Inflammatory macrophage (primary cell): ENCODE measurements at regions not wholly inside any gene's neighbourhood (a gene's known extent, or its start where the extent isn't known, plus 50 kb on each side); places are given as distances from the start of the nearest gene placed in this dataset.

Source experiments
- DNase-seq, 2 donors: peaks; one replicate each; pipeline ENCODE4 v3.0.0-alpha.2; 2020 to 2022

DNA sequence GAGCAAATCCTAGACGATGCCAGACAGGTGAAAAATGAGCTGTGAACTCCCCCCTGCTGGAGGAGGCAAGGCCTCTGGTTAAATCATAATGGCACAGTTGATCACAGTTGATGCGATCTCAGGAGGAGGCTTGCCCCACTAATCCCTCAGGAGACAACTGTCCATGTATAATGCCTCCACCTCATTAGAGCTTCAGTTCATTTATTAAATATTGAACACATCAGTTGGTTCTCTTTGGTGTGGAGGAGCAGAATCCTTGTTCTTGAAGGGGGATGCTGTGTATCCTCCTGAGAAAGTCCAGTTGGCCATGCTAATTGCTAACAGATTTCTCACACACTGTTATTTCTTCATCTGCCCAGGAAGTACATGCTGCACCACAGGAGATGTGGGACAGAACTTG, 290.5 kb downstream of the IGSF11 start:
- DNase-seq, result no peak

DNA sequence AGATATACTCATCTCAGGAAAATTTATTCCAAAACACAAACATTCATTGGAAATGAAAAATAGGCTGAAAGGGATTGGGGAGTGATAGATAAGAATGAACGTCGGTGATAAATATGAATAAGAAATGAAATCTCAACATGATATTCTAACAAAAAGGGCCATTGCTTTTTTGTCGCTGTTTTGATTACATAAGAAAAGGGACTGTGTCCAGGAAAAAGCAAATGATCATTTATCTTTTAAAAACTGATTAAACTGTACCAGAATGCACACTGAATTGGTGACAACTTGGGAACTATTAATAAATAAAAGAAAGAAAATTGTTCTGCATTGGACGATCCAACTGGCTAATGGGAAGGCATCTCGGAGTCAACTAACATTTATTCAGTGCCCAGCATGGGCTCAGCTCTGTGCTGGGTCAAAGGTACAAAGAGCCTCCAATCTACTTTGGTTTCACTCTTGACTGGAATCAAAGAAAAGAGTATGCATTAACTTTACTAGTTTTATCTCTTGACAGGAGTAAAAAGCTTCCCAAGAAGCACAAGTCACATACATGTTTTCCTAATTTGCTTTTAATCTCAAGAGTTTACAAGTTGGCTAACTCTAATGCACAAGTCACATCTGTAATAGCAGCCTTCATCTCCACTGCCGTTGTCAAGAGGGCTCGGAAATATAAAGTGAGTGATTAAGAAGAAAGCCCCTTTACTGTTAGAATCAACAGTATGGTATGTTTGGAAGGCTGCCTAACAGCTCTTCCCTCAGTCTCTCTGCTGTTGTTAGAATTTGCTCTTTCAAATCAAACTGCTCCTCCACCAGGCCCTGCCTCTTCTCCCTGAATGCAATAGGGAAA, 280.0 kb downstream of the IGSF11 start:
- DNase-seq, result no peak

DNA sequence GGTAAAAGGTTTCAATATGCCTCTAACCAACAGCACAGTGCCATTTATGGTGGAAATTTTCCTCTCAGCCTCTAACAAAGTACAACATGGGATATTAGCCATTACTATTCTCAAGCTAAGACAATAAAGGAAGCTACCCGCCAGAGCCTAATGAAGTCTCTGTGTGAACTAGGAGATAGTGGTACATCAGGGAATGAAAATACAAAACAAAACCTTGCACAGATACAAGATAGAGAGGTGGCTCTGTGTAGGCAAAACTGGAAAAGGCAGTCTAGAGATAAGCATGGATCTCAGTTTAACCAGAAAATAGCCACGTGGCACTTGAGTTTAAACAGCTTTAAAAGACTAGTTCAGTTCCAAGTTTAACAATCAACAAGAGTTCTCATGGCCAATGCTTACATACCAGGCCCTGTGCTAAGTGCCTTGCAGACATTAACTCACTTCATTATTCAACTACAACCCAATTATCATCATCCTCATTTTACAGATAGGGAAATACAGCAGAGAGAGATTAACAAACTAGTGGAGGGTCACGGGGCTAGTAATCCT, 279.3 kb downstream of the IGSF11 start:
- DNase-seq, result no peak

DNA sequence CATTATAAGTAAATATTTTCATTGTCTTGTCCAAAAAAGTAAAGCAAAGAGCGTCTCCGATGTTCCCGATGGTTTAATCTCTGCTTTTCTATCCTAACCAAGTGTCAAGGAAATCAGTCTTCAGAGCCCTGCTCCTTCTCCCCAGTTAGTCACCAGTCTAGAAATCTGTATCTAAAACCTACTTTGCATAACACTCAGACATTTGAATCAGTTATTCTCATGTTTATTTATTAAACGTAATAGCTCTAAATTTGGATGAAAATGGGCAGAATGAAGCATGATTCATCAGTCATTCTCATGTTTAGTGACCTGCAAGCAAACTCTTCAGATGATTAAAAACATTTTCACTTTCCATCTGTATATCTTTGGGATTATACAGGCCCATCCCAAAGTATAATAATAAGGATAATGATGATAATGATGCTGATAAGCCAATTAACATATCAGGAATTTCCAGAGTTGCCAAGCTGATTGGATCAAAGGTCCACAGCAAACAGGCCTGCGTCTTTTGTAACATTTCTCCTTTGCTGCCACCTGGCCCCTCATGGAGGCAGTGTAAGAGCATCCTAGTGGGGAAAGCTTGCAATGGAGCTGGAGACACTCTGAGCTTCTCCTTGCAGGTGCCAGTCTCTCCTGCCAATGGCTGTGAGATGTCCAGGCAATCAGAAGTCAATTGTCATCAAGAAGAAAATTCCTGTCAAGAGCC, 273.9 kb downstream of the IGSF11 start:
- DNase-seq, result no peak

DNA sequence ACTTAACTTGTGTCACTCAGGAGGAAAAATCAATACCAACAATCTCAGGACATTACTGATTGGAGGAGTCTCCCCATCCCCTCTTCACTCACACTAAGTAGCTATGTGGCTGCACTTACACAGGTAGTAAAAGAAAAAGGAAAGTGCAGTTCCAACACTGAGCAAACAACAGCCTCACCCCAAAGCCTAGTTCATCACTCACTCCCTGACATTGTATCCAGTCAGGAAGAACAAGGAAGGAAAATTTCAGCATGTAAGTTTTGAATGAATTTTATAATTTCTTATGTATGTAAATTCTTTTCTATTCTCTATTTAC, 273.4 kb downstream of the IGSF11 start:
- DNase-seq, result no peak

DNA sequence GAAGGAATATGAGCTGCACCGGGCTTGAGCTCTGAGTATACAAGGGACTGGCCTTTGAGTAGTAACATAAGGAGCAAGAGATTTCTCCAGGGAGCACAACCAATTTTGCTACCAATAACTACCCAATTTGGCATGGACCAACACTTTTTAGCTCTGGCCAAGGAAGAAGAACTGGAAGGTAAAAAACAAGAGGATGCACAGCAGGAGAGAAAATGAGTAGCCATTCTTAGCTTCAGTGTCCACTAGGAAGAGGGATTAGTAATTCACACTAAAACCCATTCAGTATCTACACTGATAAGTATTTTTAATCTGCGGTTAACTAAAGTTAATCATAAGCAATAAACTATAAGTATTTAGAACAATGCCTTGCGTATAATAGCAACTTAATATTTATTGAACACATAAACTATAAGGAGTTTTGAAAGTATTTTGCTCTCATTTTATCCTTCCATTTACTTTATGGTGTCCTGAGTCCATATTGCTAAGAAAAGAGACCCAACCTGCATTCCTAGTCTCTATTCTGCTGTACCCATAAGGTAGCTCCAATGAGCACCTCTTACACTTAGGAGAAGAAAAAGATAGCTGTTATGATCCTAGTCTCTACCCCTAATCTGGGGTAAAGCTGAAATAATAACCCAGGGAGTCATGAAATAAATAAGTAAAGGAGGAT, 268.9 kb downstream of the IGSF11 start:
- no peak for DNase-seq

DNA sequence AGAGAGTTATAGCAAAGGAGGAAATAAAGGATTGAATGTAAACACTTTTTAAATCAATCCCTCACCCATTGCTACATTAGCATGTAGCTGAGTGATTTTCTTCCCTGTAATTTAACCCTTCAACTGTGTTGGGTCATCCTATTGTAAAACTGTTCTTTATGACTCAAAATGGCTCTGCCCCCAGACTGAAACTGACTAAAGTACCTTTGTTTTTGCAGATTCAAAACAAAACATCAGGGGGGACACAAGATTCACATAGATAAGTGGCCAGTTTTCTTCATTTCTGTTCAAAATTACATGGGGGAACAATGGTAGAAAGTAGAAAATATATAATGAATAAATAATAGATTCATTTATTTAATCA, 268.4 kb downstream of the IGSF11 start:
- no peak for DNase-seq

DNA sequence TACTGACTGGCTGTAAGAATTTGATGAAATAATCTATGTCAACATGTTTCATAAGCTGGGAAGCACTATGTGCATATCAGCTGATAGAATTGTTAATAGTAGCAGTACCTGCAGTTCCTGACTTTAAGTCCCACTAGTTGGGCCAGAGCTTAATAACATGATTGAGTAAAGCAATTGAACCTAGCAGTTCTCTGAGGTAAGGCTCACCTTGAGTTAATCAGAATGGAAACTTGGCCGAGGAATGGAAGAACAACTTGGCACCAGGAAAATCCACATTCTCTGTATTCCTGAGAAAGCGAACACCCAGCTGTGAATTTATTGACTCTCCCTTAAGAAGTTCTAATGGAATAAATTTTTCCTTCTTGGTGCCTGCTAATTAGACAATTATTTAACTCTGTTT, 262.6 kb downstream of the IGSF11 start:
- DNase-seq, result no peak

DNA sequence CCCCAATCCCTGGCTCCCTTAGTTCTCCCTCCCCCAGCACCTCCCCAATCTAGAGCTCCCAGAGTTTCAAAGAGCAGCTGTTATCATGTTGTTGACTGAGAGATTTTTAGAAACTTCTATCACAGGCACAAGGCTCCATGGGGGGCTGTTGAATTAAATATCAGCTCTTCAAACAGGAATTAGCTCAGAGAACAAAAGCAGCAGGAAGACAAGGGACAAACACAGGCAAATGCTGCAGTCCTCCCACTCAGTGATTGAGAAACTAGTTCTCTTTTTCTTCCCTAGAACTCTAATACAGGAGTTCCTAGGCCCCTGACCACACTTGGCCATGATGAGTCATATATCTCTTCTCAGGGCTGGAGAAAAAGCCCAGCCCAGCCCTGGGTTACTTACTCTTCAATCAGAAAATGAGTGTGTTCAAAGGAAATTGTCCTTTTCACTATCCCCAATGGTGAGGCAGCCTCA, 262.1 kb downstream of the IGSF11 start:
- DNase-seq, result peak; percentile 51 to 65

DNA sequence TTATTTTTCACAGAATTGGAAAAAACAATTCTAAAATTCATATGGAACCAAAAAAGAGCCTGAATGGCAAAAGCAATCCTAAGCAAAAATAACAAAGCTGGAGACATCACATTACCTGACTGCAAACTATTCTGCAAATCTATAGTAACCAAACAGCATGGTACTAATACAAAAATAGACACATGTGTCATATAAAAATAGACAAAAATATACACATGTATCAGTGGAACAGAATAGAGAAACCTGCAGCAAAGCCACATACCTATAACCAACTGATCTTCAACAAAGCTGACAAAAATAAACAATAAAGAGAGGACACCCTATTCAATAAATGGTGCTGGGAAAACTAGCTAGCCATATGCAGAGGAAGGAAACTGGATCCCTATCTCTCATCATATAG, 259.6 kb downstream of the IGSF11 start:
- DNase-seq, result no peak

DNA sequence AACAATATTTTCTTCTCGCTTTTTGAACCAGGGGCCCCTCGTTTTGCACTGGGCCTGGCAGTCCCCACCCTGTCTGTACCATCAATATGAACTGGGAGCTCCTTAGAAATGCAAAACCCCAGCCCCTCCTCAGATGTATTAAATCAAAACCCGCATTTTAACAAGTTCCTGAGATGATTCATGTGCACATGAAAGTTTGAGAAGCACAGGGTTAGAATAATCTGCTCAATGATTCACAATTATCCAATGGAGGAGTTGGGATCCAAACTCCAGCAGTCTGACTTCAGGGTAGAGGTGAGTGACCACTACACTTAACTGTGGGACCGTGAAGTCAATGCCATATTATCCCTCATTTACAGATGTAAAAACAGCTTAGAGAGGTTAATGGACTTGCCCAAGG, 256.4 kb downstream of the IGSF11 start:
- DNase-seq, result no peak

DNA sequence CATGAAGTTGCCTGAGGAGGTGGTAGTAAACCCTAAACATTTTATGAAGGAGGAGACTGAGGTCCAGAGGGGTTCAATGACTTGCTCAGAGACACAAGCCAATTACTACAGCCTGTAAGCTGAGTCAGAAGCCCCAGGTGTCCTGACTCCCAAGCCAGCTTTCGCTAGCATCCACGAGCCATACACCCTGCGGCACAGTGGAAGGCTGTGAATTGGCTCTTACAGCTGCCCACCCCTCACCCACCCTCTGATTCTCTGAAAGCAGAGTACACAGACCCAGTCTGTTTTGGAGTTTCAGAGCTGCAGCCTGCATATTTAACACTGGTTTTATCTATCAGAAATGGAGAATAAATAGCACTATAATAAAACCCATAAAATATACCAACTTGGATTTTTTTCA, 253.4 kb downstream of the IGSF11 start:
- no peak for DNase-seq

DNA sequence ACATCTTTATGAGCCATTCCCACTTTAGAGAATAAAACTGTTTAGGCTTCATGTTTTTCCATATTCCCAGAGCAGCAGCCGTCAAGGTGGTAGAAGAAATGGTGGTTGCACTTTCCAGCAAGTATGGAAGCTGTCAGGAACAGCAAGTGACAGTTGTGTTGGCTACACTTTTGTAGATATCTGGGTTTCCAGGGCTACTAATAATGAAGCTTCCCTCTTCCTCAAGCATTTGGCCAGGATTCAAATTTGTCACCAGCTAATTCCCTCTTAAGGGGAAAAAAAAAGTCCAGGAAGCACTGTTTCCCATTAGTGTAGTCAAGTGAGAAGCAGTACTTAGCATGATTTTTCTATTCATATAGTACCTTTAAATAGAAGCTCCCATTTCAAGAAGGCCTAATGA, 252.8 kb downstream of the IGSF11 start:
- DNase-seq, result no peak

DNA sequence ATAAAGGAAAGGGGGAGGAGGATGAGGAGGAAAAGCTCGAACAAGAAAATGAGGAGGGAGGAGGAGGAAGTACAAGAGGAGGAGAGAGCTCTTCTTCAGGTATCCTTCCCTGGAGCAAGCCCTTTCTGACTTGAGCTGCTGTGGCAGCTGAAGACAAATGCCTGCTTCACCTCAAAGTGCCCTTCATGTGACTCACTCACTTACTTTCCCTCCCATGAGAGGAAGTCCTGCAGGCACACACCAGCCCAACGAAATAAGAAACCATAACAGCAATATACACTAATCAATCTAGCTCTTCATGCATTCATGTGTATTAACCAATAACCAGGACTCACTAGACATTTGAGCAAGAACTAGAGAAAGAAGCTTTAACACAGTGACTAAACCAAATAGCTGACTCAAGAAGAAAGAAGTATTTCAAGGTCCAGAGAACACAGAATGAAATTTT, 251.9 kb downstream of the IGSF11 start:
- DNase-seq, result no peak

DNA sequence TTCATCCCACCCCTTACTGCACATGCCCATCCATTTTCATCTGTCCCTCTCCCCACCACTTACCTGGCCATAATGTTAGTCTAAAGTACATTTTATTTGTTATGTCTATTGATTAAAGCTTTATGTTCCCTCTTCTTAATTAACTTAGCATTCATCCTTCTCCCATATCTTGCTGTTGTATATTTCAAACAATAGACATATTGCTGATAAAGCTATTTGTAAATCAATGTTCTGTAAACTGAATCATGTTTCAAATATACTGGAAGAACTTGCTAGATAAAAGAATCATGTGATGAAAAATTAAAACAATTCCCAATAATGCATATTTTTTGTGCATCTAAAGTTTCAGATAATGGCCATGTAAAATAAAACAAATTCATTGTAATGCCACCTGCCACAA, 249.2 kb downstream of the IGSF11 start:
- no peak for DNase-seq

DNA sequence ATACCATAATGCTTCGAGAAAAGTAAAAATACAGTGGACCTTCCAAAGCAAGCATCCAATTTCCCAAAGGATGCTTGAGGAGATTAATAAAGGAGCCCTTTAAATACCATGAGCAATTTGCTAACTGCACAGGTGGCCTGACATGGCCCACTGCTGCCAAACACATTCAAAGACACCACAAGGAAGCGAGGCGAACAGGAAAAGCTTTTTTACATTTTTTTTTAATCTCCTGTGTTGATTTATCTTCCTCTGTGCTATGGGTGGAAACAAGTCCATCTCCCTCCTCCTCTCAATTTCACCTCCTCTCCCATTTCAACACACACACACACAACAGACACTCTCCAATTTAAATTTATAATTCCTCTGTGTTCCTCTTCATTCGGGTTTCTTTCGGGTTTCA, 243.4 kb downstream of the IGSF11 start:
- DNase-seq, result no peak

DNA sequence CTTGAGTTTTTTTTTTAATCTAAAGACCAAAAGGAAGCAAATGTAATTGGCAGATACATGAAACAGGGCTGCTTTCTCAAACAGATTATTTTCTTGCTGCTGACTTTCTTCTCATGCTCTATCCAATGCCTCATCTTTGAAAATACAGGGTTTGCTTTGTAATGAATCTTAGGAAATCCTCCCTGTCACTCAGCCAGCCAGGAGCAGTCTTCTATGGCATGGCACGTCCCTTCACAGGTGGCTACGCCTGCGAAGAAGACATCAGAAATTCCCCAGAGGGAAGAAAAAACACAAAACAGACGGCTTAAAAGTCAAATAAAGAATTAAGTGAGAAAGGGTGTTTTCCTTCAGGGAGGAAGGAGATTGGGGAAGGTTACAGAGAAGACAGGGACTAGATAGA, 242.5 kb downstream of the IGSF11 start:
- no peak for DNase-seq

DNA sequence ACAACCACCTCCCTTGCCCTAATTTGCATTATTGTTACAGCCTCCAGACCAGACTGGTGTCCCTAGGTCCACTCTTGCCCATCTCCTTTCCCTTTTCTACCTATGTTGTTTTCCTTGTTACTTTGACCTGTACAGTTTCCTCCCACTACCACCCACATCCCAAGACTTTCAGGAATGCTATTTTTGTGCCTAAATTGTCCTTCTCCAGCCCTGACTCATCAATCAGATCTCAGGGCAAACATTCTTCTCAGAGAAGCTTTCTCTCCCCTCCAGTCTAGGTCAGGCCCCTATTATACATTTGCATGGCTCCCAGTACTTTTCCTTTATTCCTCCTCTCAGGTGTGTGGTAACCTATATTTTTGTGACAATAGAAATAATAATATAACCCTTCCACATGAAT, 241.5 kb downstream of the IGSF11 start:
- DNase-seq, result no peak

DNA sequence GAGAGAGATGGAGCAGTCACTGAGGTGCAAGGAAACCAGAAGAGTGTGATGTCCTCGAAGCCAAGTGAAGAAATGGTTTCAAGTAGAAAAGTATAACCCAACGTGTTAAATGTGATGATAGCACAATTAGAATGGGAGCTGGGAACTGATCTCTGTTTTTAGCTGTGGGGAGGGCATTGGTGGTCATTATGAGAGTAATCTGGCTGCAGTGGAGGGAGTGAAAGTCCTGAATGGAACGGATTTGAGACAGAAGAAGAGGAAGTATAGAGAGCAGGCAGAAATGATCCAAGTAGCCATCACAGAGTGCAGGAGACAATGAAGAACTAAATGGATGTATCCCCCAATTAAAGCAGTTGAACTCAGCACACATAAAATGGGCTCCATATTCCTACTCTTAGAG, 235.3 kb downstream of the IGSF11 start:
- DNase-seq, result no peak

DNA sequence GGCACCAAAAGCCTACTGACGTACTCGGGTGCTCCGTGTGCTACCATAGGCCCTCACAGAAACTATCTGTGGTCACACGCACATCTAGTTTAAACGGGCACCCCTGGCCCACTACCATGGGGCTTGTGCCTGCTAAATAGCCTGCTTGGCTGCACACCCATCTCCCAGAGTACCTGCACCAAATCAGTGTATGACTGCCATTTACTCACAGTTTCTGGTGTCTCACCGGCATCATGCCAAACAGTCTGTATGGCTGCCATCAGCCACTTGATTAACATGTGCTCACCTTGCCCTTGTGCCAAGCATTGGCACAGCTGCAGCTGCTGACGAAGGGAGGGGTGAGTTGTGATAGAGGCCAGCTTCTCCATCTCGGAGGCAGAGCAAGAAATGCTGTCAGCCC, 232.7 kb downstream of the IGSF11 start:
- no peak for DNase-seq

DNA sequence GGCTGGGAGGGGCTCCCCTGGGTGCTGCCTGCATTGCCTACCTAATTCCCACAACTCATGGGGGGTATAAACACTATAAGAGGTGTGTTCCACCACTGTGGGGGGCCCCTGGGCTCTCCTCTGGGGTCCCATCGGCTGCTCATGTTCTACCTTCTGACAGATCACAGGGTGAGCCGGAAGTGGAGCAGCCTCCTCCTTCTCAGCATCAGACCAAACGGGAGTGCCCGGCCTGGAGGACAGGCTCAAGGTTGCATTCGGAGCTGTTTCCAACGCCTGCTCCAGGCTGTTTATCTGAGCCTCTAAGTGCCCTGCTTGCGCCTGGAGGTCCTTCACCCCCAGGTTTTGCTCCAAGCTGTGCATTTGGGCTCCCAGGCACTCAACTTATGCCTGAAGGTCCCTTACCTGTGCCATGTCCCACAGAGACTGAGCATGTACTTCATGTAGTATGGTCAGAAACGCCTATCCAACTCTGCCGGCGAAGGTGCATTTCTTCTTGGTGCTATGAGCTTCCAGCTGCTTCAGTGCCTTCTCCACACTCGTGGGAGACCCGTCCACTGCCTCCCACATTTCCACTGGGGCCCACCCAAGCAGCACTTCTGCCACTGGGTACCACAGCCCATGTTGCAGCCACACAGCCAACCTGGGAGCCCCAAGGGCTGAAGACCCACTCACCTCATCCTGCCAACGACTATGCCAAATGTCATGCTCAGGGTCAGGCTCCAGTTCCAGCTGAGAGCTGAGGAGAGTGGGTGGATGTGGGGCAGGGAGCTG, 232.1 kb downstream of the IGSF11 start:
- DNase-seq, result no peak

DNA sequence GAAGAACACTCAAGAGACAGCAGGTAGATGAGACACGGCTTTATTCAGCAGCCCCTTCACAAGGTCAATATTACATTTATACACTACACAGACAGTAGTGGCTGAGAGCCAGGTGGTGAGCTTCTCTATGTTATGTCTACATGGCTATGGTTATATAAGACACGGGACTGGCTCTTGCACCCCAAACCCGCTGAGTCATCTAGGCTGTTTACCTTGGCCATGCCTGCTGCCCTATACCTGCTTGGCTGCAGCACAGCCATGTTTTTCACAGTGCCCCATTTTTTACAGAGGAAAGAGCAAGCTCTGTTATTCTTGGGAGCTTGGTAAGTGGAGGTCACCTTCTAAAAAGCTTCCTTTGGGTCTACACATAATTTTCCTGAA, 231.6 kb downstream of the IGSF11 start:
- no peak for DNase-seq

DNA sequence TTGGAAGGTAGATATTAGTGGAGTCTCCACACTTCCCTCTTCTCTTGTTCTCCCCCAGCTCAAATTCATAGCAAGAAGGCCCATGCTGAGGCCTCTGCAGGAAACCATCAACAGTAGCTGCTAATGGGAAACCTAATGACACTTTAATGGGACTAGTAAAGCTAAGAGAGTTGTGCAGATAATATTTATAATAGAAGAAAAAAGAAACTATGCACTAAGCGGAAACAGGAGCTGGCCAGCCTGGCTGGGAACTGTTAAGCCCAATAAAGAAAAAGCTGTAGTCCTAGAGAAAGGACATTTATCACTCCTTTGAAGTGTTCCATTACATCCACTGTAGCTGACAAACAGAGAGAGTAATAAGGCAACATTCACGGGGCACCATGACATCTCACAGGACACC, 229.6 kb downstream of the IGSF11 start:
- DNase-seq, result no peak
